ES-I3 (cell line): ENCODE measurements at regions not wholly inside any gene's neighbourhood (a gene's known extent, or its start where the extent isn't known, plus 50 kb on each side); places are given as distances from the start of the nearest gene placed in this dataset.
"Not testable (repeated sequence)": the region's sequence is repeated elsewhere in the genome, so short reads cannot be mapped to it uniquely, and the experiment has no call there.

Experiments
- H3K36me3 ChIP-seq: 2 replicates; pipeline ENCODE4 v1.6.1; 2013; ENCODE audit warnings: mild to moderate bottlenecking, low read length, control low read depth, moderate library complexity; ENCODE audit not compliant: insufficient read depth
- H3K4me1 ChIP-seq: 2 replicates; pipeline ENCODE4 v1.6.1; 2013; ENCODE audit warnings: mild to moderate bottlenecking, control low read depth, low read length; ENCODE audit not compliant: insufficient read depth
- H3K9ac ChIP-seq: 2 replicates; pipeline ENCODE4 v1.6.1; 2013; ENCODE audit warnings: low read depth, mild to moderate bottlenecking, low read length, moderate library complexity
- H3K9me3 ChIP-seq: 2 replicates; pipeline ENCODE4 v1.6.1; 2013; ENCODE audit warnings: mild to moderate bottlenecking, low read length, moderate library complexity; ENCODE audit not compliant: control insufficient read depth, insufficient read depth

DNA sequence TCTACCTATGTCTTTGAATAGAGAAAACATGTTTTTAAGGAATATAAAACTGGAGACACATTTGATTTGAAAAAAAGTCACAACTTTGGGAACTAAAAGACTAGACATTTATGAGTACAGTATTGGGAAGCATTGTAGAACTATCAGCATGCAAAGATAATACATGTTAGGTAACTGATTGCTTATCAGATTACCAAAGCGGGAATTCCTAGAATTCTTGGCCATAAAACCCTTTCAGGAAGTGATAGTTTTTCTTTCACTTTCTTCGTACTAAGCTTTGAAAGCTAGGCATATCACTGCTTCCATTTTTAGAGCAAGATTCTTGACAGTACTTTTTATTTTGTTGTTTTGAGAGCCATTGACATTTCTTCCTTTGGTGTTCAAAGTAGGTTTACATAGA, 646.6 kb upstream of the PITX2 start:
- Histone ChIP-seq H3K4me1 (no peaks in the 10 kb centered on the region), H3K9me3 (no peaks in the 10 kb centered on the region), H3K36me3 (no peaks in the 10 kb centered on the region), H3K9ac (no peak overlapping the region)

DNA sequence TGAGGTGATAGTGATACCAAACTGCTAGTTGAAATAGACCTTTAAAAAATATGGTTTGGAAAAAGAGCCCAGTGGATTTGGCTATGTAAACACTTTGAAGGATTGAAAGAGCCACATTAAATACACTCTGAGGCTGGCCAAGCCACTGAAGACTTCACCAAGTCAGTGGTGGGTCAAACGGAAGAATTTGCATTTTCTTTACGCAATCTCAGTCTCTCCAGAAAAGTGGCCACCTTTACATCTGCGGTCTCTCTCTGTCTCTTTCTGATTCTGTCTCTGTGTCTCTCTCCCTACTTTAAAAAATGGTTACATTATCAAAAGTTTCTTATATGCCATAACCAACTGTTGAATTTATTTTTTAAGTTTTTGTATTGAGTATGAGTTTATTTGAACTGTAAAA, 651.2 kb upstream of the PITX2 start:
- no peaks in the 10 kb centered on the region for H3K4me1 ChIP-seq
- no peak overlapping the region for H3K9ac ChIP-seq
- no peaks in the 10 kb centered on the region for H3K9me3 ChIP-seq
- H3K36me3 ChIP-seq = no peaks in the 10 kb centered on the region

DNA sequence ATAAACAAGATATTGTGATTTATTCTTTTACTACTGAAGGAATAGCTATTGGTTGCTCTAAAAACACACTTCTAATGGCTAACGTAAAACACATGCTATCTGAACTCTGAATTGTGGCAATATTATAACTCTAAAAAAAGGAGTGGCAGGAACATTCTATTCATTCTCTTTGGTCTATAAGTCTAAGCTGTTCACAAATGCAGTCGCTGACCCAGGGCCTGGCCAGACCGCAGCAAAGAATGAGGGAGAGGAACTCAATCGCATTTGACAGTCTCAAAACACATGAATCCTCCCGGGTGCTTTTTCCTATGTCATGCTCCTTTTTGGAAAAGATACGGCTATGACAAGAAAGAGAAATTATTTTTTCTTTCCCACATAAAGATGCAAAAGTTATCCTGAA, 651.6 kb upstream of the PITX2 start:
- Histone ChIP-seq H3K4me1 (no peaks in the 10 kb centered on the region), H3K9ac (no peak overlapping the region), H3K36me3 (no peaks in the 10 kb centered on the region), H3K9me3 (no peaks in the 10 kb centered on the region)

DNA sequence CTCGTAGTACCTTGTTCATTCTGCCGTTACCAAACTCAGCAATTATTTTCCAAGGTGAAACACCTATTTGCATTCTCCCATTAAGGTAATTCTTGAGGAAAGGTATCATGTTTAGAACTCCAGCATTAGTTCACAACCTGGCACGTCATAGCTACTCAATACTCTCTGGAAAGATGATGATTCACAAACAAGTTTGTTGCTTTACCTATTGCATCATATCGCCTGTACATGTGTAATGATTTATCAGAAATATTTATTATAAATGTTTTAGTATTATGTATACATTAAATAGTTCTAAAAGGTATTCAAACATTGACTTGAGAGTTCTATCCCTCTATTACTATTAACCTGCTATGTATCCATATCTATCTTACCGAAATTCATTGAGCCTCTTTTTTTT, 658.3 kb upstream of the PITX2 start:
- no peaks in the 10 kb centered on the region for H3K9me3 ChIP-seq
- no peaks in the 10 kb centered on the region for H3K4me1 ChIP-seq
- H3K9ac ChIP-seq = no peak overlapping the region
- no peaks in the 10 kb centered on the region for H3K36me3 ChIP-seq

DNA sequence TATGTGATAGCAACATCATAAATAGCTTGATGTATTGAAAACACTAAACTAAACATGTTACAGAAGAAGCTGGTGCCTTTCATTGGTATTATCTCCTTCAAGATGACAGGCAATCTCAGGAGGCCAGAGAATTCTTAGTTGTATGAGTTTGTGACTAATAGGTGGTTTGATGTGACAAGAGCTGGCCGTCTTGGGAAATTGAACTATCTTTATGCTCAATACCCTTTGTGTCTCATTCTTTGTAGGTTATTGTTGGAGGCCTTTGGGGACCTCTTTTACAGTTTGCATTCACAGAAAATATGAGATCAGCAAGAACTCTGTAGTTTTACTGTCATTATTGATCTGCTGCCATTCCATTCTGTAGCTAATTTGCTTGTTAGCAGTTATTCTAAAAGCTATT, 659.2 kb upstream of the PITX2 start:
- H3K9me3 ChIP-seq = no peaks in the 10 kb centered on the region
- H3K4me1 ChIP-seq = no peaks in the 10 kb centered on the region
- no peak overlapping the region for H3K9ac ChIP-seq
- no peaks in the 10 kb centered on the region for H3K36me3 ChIP-seq

DNA sequence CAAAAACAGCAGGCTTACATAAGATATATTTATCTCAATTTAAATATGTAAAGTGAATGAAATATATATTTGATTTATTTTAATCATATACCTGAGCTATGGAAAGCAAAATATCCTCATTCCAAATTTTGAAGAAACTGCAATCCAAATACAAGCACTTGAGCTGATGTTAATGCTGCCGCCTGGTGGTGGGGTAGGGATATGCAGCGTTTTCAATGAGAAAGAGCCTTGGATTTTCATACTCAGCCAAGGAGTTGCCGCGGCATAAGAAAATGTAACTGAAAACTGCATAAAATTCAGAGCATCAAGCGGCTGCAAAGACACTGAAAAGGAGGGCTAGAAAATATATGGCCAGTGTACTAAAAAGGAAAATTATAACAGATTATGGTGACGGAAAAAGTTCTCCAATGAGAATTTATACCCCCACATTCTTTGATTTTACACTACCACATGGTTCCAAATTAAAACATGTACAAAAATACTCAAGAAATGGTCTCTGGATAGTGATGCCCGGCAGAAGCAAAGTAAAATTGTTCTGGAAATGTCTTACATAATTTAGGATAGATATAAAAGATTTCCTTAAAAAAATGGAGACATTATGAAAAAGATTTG, 660.3 kb upstream of the PITX2 start:
- no peaks in the 10 kb centered on the region for H3K4me1 ChIP-seq
- no peak overlapping the region for H3K9ac ChIP-seq
- no peaks in the 10 kb centered on the region for H3K9me3 ChIP-seq
- no peaks in the 10 kb centered on the region for H3K36me3 ChIP-seq

DNA sequence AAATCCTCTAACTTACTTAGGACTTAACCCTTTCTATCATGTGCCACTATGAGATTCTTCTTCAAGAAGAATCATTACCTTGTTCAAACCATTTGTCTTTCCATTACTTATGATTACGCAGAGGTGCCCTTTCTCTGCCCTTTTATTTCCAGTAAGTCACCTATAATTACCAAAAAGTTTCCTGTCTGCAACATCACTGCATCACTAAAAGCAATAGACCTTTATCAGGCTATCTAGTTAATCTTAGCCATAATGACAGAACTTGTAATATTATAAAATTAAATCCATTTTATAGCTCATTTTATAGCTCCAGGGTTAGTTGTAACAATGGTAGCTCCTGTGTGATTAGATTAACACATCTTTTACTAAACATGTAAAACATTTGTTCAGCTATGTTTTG, 673.6 kb upstream of the PITX2 start:
- Histone ChIP-seq H3K9ac (no peak overlapping the region), H3K36me3 (no peaks in the 10 kb centered on the region), H3K9me3 (no peaks in the 10 kb centered on the region), H3K4me1 (no peaks in the 10 kb centered on the region)

DNA sequence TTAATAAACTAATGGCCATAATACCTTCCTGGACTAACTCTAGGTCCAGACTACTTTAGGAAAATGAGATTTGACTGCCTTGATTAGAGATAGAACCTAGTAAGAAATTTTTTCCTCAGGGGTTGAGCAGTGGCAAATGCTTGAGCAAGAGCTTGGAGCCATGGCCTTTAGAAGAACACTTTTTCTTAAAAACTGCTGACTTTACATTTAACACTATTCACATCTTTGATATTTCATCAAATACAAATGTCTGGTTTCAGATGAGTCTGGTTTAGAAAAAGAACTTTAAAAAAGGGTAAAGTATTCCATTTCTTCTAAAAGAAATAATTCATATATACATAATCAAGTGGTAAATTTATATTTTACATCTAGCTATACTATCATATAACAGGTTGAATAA, 680.9 kb upstream of the PITX2 start:
- Histone ChIP-seq H3K9ac (no peak overlapping the region), H3K9me3 (no peaks in the 10 kb centered on the region), H3K4me1 (no peaks in the 10 kb centered on the region), H3K36me3 (no peaks in the 10 kb centered on the region)

DNA sequence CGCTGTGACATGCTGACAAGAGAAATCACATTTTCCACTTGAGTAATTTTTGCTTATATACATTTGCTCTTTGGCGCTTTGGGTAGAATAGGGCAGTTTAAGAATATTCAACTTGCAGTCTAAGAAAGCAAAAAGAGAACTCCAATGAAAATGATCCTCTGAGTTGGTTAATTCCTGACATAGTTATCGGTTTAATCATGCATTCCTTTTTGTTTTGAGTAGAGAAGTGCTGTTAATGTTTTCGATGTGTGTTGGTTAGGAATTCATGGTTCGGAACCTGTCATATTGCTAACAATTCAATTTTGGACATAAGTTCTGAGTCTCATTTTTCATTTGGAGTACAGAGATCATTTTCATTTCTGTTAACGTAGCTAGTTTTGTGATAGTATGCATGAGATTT, 700.6 kb upstream of the PITX2 start:
- H3K9ac ChIP-seq = no peak overlapping the region
- H3K4me1 ChIP-seq = 0 out of 2 replicates have a peak, but pooled peaks cover 7% of the 10 kb centered on the region
- no peaks in the 10 kb centered on the region for H3K9me3 ChIP-seq
- no peaks in the 10 kb centered on the region for H3K36me3 ChIP-seq

DNA sequence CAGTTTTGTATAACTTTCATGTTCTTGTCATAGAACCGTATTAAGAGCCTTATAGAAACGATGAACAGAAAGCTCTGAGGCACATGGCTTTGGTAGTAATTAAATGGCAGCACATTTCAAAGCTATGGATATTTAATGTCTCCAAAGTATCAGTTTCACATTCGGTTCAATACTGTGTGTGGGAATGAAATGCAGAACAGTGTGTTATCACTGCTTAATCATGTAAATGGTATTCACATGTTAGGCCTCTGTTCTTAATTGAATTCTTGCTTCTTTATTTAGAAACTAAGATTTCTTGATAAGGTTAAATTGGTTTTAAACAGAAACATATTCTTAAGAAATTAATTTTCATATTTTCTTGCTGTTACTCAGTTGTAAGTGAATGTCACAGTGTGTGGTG, 701.0 kb upstream of the PITX2 start:
- Histone ChIP-seq H3K4me1 (0 out of 2 replicates have a peak, but pooled peaks cover 7% of the 10 kb centered on the region), H3K36me3 (no peaks in the 10 kb centered on the region), H3K9me3 (no peaks in the 10 kb centered on the region), H3K9ac (no peak overlapping the region)

DNA sequence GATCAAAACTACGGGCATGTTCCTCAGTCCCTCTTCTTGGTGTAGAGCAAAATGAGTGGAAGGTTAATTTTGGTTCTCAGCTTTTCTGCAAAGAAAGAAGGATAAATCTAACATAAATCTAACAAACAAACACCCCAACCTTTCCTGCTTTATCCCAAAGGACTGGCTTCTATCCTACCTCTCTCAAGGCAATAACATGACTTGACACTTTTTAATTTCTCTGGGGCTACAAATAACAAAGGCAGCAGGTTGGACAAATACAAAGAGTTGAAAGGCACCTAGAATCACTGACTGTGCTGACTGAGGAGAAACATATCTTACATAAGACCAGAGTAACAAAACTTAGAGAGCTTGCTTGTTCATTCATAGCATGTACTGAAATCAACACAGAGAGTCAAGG, 703.6 kb upstream of the PITX2 start:
- Histone ChIP-seq H3K9me3 (no peaks in the 10 kb centered on the region), H3K36me3 (no peaks in the 10 kb centered on the region), H3K4me1 (0 out of 2 replicates have a peak, but pooled peaks cover 7% of the 10 kb centered on the region), H3K9ac (no peak overlapping the region)

DNA sequence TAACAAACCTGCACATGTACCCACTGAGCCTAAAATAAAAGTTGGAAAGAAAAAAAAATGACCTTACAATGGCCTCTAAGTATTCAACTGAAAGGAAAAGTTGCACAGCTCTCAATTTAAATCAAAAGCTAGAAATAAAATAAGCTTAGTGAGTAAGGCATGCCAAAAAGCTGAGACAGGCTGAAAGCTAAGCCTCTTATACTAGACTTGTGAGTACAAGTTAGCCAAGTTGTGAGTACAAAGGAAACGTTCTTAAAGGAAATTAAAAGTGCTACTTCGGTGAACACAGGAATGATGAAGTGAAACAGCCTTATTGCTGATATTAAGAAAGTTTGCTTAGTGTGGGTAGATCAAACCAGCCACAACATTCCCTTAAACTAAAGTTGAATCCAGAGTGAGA, 707.9 kb upstream of the PITX2 start:
- Histone ChIP-seq H3K9ac (no peak overlapping the region), H3K9me3 (no peaks in the 10 kb centered on the region), H3K36me3 (no peaks in the 10 kb centered on the region), H3K4me1 (no peaks in the 10 kb centered on the region)

DNA sequence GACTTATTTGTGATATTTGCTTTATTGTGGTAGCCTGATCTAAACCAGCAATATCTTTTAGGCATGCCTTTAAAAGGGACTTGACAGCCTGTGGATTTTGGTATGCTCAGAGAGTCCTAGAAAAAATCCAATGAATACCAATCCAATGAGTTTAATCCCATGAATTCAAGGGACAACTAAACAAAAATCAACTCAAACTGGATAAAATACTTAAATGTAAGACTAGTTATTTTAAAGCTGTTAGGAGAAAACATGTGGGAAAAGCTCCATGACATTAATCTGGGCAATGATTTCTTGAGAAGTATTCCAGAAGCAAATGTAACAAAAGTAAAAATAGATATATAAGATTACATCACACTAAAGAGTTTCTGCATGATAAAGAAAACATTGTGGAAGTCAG, 711.5 kb upstream of the PITX2 start:
- Histone ChIP-seq H3K9ac (no peak overlapping the region), H3K36me3 (no peaks in the 10 kb centered on the region)

DNA sequence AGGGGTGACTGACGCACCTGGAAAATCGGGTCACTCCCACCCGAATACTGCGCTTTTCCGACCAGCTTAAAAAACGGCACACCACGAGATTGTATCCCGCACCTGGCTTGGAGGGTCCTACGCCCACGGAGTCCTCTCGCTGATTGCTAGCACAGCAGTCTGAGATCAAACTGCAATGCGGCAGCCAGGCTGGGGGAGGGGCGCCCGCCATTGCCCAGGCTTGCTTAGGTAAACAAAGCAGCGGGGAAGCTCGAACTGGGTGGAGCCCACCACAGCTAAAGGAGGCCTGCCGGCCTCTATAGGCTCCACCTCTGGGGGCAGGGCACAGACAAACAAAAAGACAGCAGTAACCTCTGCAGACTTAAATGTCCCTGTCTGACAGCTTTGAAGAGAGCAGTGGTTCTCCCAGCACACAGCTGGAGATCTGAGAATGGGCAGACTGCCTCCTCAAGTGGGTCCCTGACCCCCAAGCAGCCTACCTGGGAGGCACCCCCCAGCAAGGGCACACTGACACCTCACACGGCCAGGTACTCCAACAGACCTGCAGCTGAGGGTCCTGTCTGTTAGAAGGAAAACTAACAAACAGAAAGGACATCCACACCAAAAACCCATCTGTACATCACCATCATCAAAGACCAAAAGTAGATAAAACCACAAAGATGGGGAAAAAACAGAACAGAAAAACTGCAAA, 714.5 kb upstream of the PITX2 start:
- peak overlapping the region; percentile 42; the same call in 1 of the 2 replicates for H3K9ac ChIP-seq
- not testable (repeated sequence) for H3K9me3 ChIP-seq, H3K36me3 ChIP-seq, H3K4me1 ChIP-seq

More for the DNA sequence above, 711.5 kb upstream of the PITX2 start:
- H3K4me1 ChIP-seq = no peaks in the 10 kb centered on the region
- H3K9me3 ChIP-seq = no peaks in the 10 kb centered on the region

DNA sequence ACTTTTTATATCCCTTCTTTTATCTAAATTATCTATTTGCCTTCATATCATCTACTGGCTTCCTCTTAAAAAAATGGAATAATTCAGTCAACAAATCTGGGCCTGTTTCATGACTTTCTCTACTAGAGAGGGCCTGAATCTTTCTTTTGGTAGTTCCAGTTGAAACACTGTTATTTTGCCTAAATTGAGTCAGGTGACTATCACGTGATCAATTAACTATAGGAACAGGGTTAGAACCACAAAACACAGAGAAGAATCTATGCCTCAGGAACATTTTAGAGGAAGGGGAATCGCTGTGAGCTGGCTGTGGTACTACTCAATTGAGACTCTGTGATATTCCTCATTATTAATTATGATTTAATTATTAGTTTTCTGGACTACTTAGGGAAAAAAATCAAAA, 736.7 kb upstream of the PITX2 start:
- Histone ChIP-seq H3K9me3 (no peaks in the 10 kb centered on the region), H3K9ac (no peak overlapping the region), H3K36me3 (no peaks in the 10 kb centered on the region), H3K4me1 (no peaks in the 10 kb centered on the region)
